Lung (tissue), 11 donors: ENCODE measurements at regions not wholly inside any gene's neighbourhood (a gene's known extent, or its start where the extent isn't known, plus 50 kb on each side); places are given as distances from the start of the nearest gene placed in this dataset.

Experiments used
- ATAC-seq: fragments of 200-7000 bp; cut with Tn5 transposase; one replicate; pipeline ENCODE4 v1.9.1; 2020; ENCODE audit warnings: moderate number of reproducible peaks; ENCODE audit not compliant: insufficient read depth, low FRiP score
- DNase-seq, 3 donors: peaks; one replicate each; pipeline ENCODE4 v3.0.0-alpha.2; 2013 to 2017
- H3K27ac ChIP-seq, 2 donors: one replicate each; pipeline ENCODE4 v1.5.1; 2013; ENCODE audit warnings: mild to moderate bottlenecking in 2 of 2, moderate library complexity in 2 of 2, control low read depth in 1 of 2, inconsistent platforms in 1 of 2, low read depth in 1 of 2, low read length in 1 of 2
- H3K27me3 ChIP-seq, 3 donors: one replicate each; pipeline ENCODE4 v1.5.1; 2013; ENCODE audit warnings: low read length in 2 of 3; ENCODE audit not compliant: control insufficient read depth in 3 of 3, insufficient read depth in 3 of 3
- H3K36me3 ChIP-seq, 4 donors: one replicate each; pipeline ENCODE4 v1.5.1; 2013; ENCODE audit warnings: low read length in 4 of 4, mild to moderate bottlenecking in 1 of 4, moderate library complexity in 1 of 4; ENCODE audit not compliant: control insufficient read depth in 4 of 4, insufficient read depth in 4 of 4
- H3K4me1 ChIP-seq, 5 donors: one replicate each; pipeline ENCODE4 v1.5.1; 2013; ENCODE audit warnings: low read length in 5 of 5, mild to moderate bottlenecking in 2 of 5, moderate library complexity in 1 of 5; ENCODE audit not compliant: control insufficient read depth in 5 of 5, insufficient read depth in 5 of 5
- H3K4me3 ChIP-seq: one replicate; pipeline ENCODE4 v1.5.1; 2013; ENCODE audit warnings: mild to moderate bottlenecking, control low read depth, moderate library complexity
- H3K9ac ChIP-seq, 2 donors: one replicate each; pipeline ENCODE4 v1.5.1; 2013; ENCODE audit warnings: low read length in 2 of 2, control low read depth in 1 of 2; ENCODE audit not compliant: insufficient read depth in 1 of 2
- H3K9me3 ChIP-seq, 4 donors: one replicate each; pipeline ENCODE4 v1.5.1; 2013; ENCODE audit warnings: low read length in 3 of 4, mild to moderate bottlenecking in 1 of 4, moderate library complexity in 1 of 4; ENCODE audit not compliant: control insufficient read depth in 4 of 4, insufficient read depth in 3 of 4
- CTCF ChIP-seq: IDR thresholded peaks from 2 replicates; pipeline ENCODE4 v1.5.1; 2012; ENCODE audit warnings: mild to moderate bottlenecking; ENCODE audit errors: control extremely low read depth, extremely low read depth
- WGBS, 2 donors: extraction: QIAGEN DNeasy Blood & Tissue Kit; methylation state at CpG; one replicate each; pipeline ENCODE4 v1.1.7; 2013; 5-methylcytosine and 5-hydroxymethylcytosine counted together
- donor health status: control.
- donor health status: control.
- donor health status: Bipolar disorder and iron deficiency.
- donor health status: healthy.
- donor health status: DM: yes; HTN: yes; CAD: no.

GRCh38 chr13:40480915-40481516 lies 185.4 kb downstream of the FOXO1 start:
- no peak for ATAC-seq
- peaks cover 3 to 19% (median 8%) of the 10 kb centered on the region in 5 donors for H3K4me1 ChIP-seq
- H3K4me3 ChIP-seq: no peak overlapping the region
- H3K9me3 ChIP-seq: peaks cover 0 to 3% (median 0%) of the 10 kb centered on the region in 4 donors
- no peaks in the 10 kb centered on the region for H3K27me3 ChIP-seq
- DNase-seq: no peak
- no peak for TF ChIP-seq CTCF
- 72 to 79% methylated on average over 12 of the region's 12 CpGs for WGBS, 2 donors
- H3K9ac ChIP-seq: no peak overlapping the region
- no peak overlapping the region for H3K27ac ChIP-seq
- H3K36me3 ChIP-seq: no peaks in the 10 kb centered on the region

GRCh38 chr13:40483601-40484000 lies 182.8 kb downstream of the FOXO1 start:
- Histone ChIP-seq H3K27me3 (no peaks in the 10 kb centered on the region), H3K4me3 (no peak overlapping the region), H3K4me1 (peaks cover 0 to 20% (median 0%) of the 10 kb centered on the region in 5 donors), H3K9ac (no peak overlapping the region), H3K27ac (no peak overlapping the region), H3K9me3 (peaks cover 0 to 3% (median 0%) of the 10 kb centered on the region in 4 donors), H3K36me3 (no peaks in the 10 kb centered on the region)
- ATAC-seq: no peak
- DNase-seq: no peak
- 93 to 95% methylated on average over 13 of the region's 13 CpGs for WGBS, 2 donors
- no peak for TF ChIP-seq CTCF

- H3K4me3 ChIP-seq: no peak overlapping the region
- H3K9ac ChIP-seq: no peak overlapping the region
- WGBS, 2 donors: 80 to 84% methylated on average over 14 of the region's 14 CpGs
- H3K27me3 ChIP-seq: no peaks in the 10 kb centered on the region
- no peaks in the 10 kb centered on the region for H3K36me3 ChIP-seq
- no peak overlapping the region for H3K27ac ChIP-seq
- H3K9me3 ChIP-seq: peaks cover 0 to 4% (median 0%) of the 10 kb centered on the region in 4 donors
- peaks cover 0 to 20% (median 0%) of the 10 kb centered on the region in 5 donors for H3K4me1 ChIP-seq
- no peak for DNase-seq
- no peak for ATAC-seq
- no peak for TF ChIP-seq CTCF
These were observed 182.2 kb downstream of the FOXO1 start for GRCh38 chr13:40484101-40484800.
